ENCODE measurements at regions not wholly inside any gene's neighbourhood (a gene's known extent, or its start where the extent isn't known, plus 50 kb on each side); places are given as distances from the start of the nearest gene placed in this dataset.

- no peak for TF ChIP-seq EZH2 (IDR thresholded peaks at IDR 0.05; ENCODE audit: insufficient read depth, low read length)
- no peak for TF ChIP-seq CTCF (IDR thresholded peaks at IDR 0.05; ENCODE audit: insufficient read depth, low read depth, low read length)
These were observed 677.5 kb upstream of the FSHR start for GRCh38 chr2:49831698-49832367.
